HAP-1 (cell line): ENCODE measurements at regions not wholly inside any gene's neighbourhood (a gene's known extent, or its start where the extent isn't known, plus 50 kb on each side); places are given as distances from the start of the nearest gene placed in this dataset.
"Not testable (repeated sequence)": the region's sequence is repeated elsewhere in the genome, so short reads cannot be mapped to it uniquely, and the experiment has no call there.

Experiments used
- DNase-seq, 2 experiments: peaks; one replicate each; pipeline ENCODE4 v3.0.0-alpha.2; 2016 to 2020; ENCODE audit warnings: low spot score in 2 of 2
- H3K27me3 ChIP-seq: fragments of 250-450 bp; sonication (Bioruptor Pico); 2 replicates; pipeline ENCODE4 v1.5.1; 2020; ENCODE audit warnings: low read depth, mild to moderate bottlenecking, moderate library complexity
- H3K36me3 ChIP-seq: fragments of 250-450 bp; sonication (Bioruptor Pico); replicated peaks from 2 replicates; pipeline ENCODE4 v1.5.1; 2020; ENCODE audit warnings: mild to moderate bottlenecking
- H3K4me1 ChIP-seq: fragments of 250-450 bp; sonication (Bioruptor Pico); 2 replicates; pipeline ENCODE4 v1.5.1; 2020; ENCODE audit warnings: mild to moderate bottlenecking
- H3K4me3 ChIP-seq: fragments of 250-450 bp; sonication (Bioruptor Pico); 2 replicates; pipeline ENCODE4 v1.5.1; 2020; ENCODE audit warnings: mild to moderate bottlenecking, moderate library complexity
- H3K9me3 ChIP-seq: fragments of 250-450 bp; sonication (Bioruptor Pico); 2 replicates; pipeline ENCODE4 v1.5.1; 2020; ENCODE audit warnings: mild to moderate bottlenecking, moderate library complexity
- in situ Hi-C: fragments of 300-500 bp; cut with MboI; formaldehyde crosslinking; loops from 3 replicates; pipeline ENCODE4 v1.14.3; 2020; ENCODE audit warnings: low sequenced_read_pairs, inconsistent platforms, mixed read lengths

GRCh38 chr19:28615546-28615916 is 597.4 kb downstream of the UQCRFS1 start:
- in situ Hi-C loops = no loop called here
- no peaks in the 10 kb centered on the region for H3K27me3 ChIP-seq
- DNase-seq = no peak
- H3K4me1 ChIP-seq = no peaks in the 10 kb centered on the region
- no peaks in the 10 kb centered on the region for H3K36me3 ChIP-seq
- no peaks in the 10 kb centered on the region; the same call in 1 of the 2 replicates for H3K9me3 ChIP-seq
- H3K4me3 ChIP-seq = no peak overlapping the region

GRCh38 chr19:28614634-28615545 is 598.1 kb downstream of the UQCRFS1 start:
- DNase-seq = no peak
- H3K36me3 ChIP-seq = no peaks in the 10 kb centered on the region
- H3K9me3 ChIP-seq = no peaks in the 10 kb centered on the region; the same call in 1 of the 2 replicates
- no peaks in the 10 kb centered on the region for H3K27me3 ChIP-seq
- in situ Hi-C loops = no loop called here
- H3K4me1 ChIP-seq = no peaks in the 10 kb centered on the region
- no peak overlapping the region for H3K4me3 ChIP-seq

- Histone ChIP-seq H3K27me3 (no peaks in the 10 kb centered on the region), H3K4me1 (no peaks in the 10 kb centered on the region), H3K4me3 (no peak overlapping the region), H3K9me3 (no peaks in the 10 kb centered on the region; the same call in 1 of the 2 replicates), H3K36me3 (no peaks in the 10 kb centered on the region)
- in situ Hi-C loops = no loop called here
- DNase-seq = no peak
Observed at GRCh38 chr19:28612275-28612769, 600.6 kb downstream of the UQCRFS1 start.

- H3K4me3 ChIP-seq, DNase-seq, H3K4me1 ChIP-seq, in situ Hi-C loops, H3K27me3 ChIP-seq, H3K36me3 ChIP-seq, H3K9me3 ChIP-seq: not testable (repeated sequence)
Observed at GRCh38 chr19:28611227-28611914, 601.6 kb downstream of the UQCRFS1 start.

GRCh38 chr19:28610731-28611130 is 602.2 kb downstream of the UQCRFS1 start:
- in situ Hi-C loops = no loop called here
- no peak for DNase-seq
- H3K9me3 ChIP-seq = no peaks in the 10 kb centered on the region
- H3K27me3 ChIP-seq = no peaks in the 10 kb centered on the region
- no peaks in the 10 kb centered on the region for H3K36me3 ChIP-seq
- H3K4me1 ChIP-seq = no peaks in the 10 kb centered on the region
- no peak overlapping the region for H3K4me3 ChIP-seq

GRCh38 chr19:28609944-28610343 is 603.0 kb downstream of the UQCRFS1 start:
- in situ Hi-C loops = no loop called here
- Histone ChIP-seq H3K27me3 (no peaks in the 10 kb centered on the region), H3K36me3 (no peaks in the 10 kb centered on the region), H3K4me3 (no peak overlapping the region), H3K4me1 (no peaks in the 10 kb centered on the region), H3K9me3 (no peaks in the 10 kb centered on the region)
- no peak for DNase-seq

GRCh38 chr19:28609091-28609755 is 603.7 kb downstream of the UQCRFS1 start:
- Histone ChIP-seq H3K4me3 (no peak overlapping the region), H3K4me1 (no peaks in the 10 kb centered on the region), H3K27me3 (no peaks in the 10 kb centered on the region), H3K9me3 (no peaks in the 10 kb centered on the region), H3K36me3 (no peaks in the 10 kb centered on the region)
- no peak for DNase-seq
- in situ Hi-C loops = no loop called here

- DNase-seq = no peak
- no peaks in the 10 kb centered on the region for H3K27me3 ChIP-seq
- no peaks in the 10 kb centered on the region for H3K4me1 ChIP-seq
- no peaks in the 10 kb centered on the region for H3K9me3 ChIP-seq
- no peaks in the 10 kb centered on the region for H3K36me3 ChIP-seq
- in situ Hi-C loops = no loop called here
- no peak overlapping the region for H3K4me3 ChIP-seq
Observed at GRCh38 chr19:28608292-28608691, 604.7 kb downstream of the UQCRFS1 start.

- Histone ChIP-seq H3K27me3 (no peaks in the 10 kb centered on the region), H3K9me3 (no peaks in the 10 kb centered on the region), H3K4me3 (no peak overlapping the region), H3K4me1 (no peaks in the 10 kb centered on the region), H3K36me3 (no peaks in the 10 kb centered on the region)
- no peak for DNase-seq
- in situ Hi-C loops = no loop called here
Observed at GRCh38 chr19:28607066-28607583, 605.8 kb downstream of the UQCRFS1 start.

GRCh38 chr19:28606269-28607032 is 606.5 kb downstream of the UQCRFS1 start:
- Histone ChIP-seq H3K4me1 (no peaks in the 10 kb centered on the region), H3K4me3 (no peak overlapping the region), H3K36me3 (no peaks in the 10 kb centered on the region), H3K9me3 (no peaks in the 10 kb centered on the region), H3K27me3 (no peaks in the 10 kb centered on the region)
- DNase-seq = no peak
- in situ Hi-C loops = no loop called here

- in situ Hi-C loops = no loop called here
- H3K4me1 ChIP-seq = no peaks in the 10 kb centered on the region
- no peaks in the 10 kb centered on the region for H3K9me3 ChIP-seq
- no peaks in the 10 kb centered on the region for H3K36me3 ChIP-seq
- no peak for DNase-seq
- no peaks in the 10 kb centered on the region for H3K27me3 ChIP-seq
- H3K4me3 ChIP-seq = no peak overlapping the region
Observed at GRCh38 chr19:28605501-28606268, 607.3 kb downstream of the UQCRFS1 start.

GRCh38 chr19:28603453-28603852 is 609.5 kb downstream of the UQCRFS1 start:
- H3K9me3 ChIP-seq = no peaks in the 10 kb centered on the region
- in situ Hi-C loops = no loop called here

More at GRCh38 chr19:28603453-28603852, 609.5 kb downstream of the UQCRFS1 start:
- Histone ChIP-seq H3K4me1 (no peaks in the 10 kb centered on the region), H3K36me3 (no peaks in the 10 kb centered on the region), H3K27me3 (no peaks in the 10 kb centered on the region), H3K4me3 (no peak overlapping the region)
- no peak for DNase-seq
